SHP77 (cell line): ENCODE measurements at regions not wholly inside any gene's neighbourhood (a gene's known extent, or its start where the extent isn't known, plus 50 kb on each side); places are given as distances from the start of the nearest gene placed in this dataset.

Experiments used
- DNase-seq, 2 experiments: peaks; one replicate each; lab custom pipeline; 2025; lab: John Stamatoyannopoulos, UW

DNA sequence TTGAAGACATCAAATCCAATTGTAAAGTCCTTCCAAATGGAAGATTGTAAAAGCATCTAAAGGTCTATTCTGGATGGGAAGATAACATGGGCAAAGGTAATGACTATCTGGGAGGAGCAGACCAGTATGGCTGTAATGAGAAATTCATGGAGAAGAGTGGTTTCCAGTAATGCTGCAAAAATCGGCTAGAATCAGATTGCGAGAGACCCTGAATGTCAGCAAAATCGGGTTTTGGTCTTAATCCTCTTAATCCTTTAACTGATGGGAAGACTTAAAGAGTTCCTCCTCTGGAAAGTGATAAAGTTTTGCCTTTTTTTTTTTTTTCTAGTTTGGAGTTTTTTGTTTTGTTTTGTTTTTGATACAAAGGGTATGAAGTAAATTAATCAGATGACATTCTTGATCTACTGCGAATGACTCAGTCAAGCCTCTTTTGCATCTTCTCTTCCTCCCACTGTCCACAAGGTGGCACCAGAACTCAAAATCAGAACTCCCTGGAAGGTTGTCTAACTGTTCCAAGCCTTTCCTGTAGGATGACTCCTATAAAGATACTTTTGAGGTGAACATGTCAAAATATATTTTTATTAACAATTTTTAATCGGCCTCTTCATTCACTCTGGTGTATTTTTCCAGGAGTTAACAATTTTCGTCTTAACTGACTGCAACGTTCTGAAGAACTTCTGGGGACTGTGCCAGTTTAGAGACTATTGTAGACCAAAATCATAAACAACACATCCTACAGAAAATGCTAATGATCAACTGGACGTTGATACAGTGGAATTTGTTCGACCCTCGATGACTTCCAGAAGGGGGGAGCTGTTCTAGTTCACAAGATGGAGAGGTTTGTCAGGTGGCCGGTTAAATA lies 213.3 kb upstream of the MIR17HG start:
- DNase-seq: peak; percentile 84 to 87

GRCh38 chr13:91134803-91135184 lies 212.7 kb upstream of the MIR17HG start:
- DNase-seq: no peak

GRCh38 chr13:91135376-91135775 lies 212.1 kb upstream of the MIR17HG start:
- DNase-seq: no peak

DNA sequence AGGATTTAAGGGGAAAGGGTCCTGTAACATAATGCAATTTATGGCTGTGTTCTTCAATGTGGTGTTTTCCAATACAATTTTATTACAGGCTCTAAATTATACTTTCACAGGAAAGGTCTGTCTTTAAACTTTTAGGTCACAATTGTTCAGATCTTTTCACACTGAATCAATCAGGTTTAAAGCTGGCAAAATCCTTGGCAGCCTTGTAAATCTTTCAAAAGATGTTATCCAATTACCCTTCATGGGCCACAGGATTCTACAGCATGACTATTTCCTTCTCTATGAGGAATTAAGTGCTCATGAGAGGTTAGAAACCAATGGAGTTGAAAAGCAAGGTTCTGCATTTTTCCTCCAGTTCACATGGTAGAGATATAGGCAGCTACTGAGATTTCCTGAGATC lies 211.5 kb upstream of the MIR17HG start:
- no peak for DNase-seq

DNA sequence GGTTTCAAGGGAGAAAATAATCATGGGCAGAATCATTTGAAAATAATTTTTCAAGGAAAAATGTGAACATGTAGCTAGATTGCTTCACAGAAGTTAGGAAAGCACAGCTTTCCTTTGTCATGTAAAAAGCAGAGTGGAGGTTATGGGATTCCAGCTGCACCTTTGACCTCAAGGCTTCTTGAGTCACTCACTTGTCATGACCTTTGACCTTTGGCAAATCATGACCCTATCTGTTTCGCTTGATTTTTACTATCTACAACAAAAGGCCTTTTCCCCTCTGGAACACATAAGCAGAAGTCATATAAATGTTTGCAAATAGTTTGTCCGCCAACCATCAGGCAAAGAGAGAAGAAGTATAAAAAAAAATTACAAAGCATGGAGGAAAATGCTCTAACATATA lies 210.7 kb upstream of the MIR17HG start:
- DNase-seq: no peak

DNA sequence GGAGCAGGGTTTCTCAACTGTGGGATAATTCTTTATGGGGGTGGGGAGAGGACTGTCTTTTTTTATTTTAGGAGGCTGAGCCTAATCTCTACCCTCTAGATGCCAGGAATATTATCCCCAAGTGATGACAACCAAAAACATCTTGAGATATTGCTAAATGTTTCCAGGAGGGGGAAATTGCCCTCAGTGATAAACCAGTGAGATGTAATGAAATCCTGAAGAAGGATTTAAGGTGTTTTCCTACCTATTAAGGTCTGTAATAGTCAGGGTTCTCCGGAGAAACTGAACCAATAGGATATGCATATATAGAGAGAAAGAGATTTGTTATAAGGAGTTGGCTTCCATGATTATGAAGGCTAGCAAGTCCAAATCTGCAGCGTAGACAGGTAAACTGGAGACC lies 208.3 kb upstream of the MIR17HG start:
- no peak for DNase-seq

- DNase-seq: peak; percentile 52 to 65
Measured at GRCh38 chr13:91141543-91142061, 205.9 kb upstream of the MIR17HG start.

DNA sequence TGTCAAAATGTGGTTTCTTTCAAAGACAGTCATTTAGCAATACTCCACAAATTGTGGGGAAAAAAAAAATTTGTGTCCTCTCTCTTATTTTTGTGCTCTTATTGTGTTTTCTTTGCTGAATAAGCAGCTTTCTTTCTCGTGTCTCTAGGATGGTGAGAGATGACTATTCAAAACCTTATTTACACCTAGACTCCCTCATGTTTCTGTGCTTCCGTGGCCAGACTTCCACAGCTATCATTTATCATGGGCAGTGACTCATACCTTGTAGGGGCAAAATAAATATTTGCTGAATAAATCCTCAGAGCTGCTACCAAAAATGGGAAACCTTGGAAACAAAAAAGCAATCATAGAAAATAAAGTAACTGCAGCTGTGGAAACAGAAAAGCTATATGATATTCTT lies 204.9 kb upstream of the MIR17HG start:
- peak; percentile 96 to 97 for DNase-seq

DNA sequence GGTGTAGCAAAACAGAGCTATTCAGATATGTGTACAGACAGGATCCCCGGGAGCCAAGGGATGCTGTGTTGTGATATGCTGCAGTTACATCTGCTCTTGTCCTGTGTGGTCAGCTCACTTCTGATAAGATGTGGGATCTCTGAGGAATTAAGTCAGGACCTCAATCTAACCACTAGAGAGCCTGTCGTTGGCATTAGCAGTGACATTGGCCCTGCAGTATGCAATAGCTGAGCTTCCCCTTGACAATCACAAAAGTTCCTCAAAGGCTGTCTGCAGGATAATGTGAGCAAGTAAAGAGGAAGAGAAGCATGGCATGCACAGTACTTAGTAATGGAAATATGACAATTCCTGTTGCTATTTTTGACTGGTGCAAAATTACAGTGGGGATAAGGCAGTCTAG lies 203.4 kb upstream of the MIR17HG start:
- peak; percentile 74 to 81 for DNase-seq

DNA sequence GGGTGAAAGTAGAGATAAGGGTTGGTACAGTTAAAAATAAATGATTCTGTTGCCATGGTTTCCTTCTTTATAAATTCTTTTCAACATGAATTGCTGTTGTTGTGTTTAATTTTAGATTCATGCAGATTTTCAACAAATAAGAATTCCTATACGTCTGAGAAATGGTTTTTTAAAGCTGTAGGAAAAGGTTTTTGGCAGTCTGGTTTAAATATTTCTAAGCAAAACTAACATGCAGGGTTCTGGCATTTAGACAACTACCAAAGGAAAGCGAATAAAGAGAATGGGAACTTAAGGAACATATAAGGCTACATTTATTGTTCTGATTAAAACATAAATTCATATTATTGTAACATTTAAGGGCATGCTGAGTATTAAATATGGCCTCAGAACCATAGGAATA lies 203.0 kb upstream of the MIR17HG start:
- DNase-seq: no peak

DNA sequence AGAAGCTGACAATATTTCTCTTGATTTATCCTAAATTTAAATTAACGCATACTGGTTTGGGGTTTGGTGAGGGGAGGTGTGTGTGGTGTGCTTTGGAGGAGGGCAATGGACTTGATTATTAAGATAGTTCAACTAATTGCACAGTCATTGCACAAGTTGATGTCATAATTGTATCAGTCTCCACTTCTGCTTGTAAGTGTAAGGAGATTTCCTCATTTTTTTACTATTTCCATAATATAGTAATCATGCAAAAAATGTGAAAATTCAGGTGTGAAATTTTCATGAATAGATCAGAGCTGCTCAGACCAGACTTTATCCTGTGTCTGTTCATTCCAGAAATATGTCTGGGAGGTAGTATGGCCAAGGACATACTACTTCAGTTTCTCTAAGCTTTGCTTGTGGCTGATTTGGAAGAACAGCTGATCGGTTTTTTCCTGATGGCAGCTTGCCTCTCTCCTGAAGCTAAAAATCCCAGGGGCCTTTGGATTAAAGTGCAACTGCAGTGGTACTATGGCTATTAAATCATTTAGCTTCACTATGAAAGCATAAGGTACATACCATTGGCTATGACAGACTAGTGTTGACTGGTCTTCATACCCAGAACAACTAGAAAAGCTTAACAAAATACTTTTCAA lies 201.8 kb upstream of the MIR17HG start:
- DNase-seq: no peak

DNA sequence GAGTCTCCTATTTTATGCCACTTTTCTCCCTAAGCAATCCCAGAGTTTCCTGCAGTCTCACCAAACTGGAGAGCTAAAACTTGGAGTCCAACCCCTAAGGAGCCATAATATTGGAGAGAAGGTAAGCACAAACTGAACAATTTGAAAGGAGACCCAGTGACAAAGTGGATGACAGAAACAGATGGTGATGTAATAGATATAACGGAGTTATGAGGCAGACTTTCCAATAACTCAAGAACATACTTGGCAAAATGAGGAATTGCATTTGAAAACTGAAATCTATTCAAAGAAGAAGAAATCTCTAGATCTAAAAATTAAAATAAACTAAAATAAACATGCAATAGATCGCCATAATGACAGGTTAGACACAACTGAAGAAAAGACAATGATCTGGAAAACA lies 200.9 kb upstream of the MIR17HG start:
- DNase-seq: no peak

DNA sequence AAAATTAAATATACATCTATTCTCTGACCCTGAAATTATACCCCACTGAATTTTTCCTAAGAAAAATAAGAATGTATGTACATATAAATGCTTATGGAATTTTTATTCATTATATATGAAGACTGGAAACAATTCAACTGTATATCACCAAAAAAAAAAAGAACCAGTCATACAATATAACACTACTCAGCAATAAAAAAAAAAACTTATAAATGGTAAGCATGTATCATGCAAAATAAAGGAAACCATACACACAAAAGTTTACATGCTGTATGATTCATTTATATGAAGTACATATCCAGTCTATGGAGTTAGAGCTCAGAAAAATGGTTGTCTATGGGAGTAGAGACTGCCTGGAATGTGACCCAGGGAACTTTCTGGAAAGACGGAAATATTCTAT lies 199.4 kb upstream of the MIR17HG start:
- no peak for DNase-seq

DNA sequence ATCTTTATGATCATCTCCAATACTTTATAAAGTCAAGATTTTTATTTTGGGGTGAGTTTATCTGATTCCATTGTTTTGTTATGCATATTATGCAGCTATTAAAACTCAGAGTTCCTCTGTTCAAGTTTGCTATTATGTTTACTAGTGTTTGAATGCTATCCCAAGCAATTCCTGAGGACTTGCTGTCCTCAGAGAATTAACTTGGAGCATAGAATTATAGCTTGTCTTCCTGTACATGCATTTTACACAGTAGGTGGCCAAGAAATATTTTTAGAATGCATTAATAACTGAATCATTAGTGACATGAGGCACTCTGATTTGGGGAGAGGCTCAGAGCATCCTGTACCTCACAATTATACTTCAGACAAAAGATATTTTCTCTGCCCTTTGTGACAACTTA lies 195.6 kb upstream of the MIR17HG start:
- no peak for DNase-seq

DNA sequence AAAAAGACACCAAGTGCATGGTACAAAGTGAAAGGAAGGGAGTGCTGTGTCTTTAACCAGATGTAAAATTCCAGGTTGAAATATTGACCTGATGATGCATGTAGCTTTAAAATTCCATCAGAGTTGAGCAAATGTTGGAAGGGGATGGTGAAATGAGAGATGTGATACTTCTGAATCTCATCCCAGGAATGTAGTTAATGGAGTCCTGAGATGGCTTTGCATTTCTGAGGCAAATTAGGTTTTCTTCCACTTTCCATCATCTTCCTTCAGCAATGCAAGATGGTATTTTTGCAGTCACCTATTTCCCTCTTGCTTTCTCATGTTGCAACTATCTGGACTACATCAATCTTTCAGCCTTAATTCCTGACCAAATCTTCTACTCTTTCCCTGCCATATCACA lies 194.1 kb upstream of the MIR17HG start:
- no peak for DNase-seq

DNA sequence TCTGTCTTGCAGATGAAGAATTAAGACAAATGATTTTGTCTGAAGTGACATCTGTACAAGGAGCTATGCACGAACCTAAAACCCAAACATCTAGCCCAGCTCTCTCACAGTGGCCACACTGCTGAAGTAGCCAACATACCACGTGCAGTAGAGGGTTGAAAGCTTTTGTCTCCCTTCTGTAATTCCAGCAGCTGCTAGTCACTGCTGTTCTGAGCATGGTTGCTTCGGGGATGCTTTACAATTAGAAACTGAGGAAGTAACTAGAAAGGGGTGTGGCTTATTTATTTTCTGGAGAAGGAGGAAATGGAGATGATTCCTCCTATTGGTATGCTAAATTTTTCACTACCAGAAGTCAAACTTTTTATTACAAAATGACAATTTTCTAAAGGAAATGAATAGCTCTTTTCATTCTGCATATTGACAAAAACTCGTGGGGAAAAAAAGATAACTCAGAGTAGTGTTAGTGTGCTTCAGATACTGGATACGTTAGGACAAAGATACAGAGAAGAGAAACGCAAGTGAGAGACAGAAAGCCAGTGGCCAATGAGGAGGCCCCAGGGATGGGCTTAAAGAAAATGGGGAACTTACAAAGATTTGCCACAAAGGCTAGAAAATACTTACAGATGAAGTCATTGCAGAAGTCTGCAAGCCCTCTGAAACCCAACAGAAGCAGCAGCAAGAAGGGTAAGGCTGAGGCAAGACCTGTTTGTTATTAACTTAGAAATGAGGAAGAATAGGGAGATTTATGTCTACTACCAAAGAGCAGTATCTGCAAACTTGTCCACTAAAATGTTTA lies 192.7 kb upstream of the MIR17HG start:
- peak; percentile 71 to 75 for DNase-seq

GRCh38 chr13:91155512-91156114 lies 191.9 kb upstream of the MIR17HG start:
- peak in 1 of 2 experiments; percentile 28 for DNase-seq

DNA sequence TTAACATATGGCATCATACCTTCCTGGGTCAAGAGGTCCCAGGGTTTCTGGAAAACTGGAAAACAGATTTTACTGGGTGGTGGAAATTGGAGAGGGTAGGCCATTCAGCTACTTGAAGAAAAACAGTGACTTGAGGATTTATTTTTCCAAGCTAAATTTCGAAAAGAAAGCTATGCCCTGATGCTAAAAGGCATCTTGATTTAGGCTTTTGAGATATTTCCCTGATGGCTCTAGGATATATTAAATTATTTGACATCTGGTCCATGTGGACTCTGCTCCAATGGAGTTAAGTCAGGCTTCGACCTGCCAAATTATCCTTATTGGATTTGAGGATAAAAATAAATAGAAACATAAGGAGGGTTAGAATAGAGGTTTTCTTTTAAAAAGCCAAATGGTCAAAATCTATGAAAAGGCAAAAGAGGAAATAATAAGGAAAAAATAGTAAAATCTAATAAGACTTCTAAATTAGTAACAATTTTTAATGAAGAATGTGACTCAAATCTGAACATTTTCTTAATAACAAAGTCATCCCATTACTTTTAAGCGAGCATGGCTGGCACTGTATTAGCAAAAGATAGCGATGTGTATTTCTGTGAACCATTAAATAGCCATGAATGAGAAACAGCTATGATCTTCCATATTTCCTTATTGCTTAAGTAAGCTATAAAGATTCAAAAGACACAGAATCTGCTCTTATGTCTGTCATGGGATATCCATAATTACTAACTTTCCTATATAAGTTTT lies 190.0 kb upstream of the MIR17HG start:
- no peak for DNase-seq

- no peak for DNase-seq
Measured at GRCh38 chr13:91158017-91158395, 189.5 kb upstream of the MIR17HG start.

DNA sequence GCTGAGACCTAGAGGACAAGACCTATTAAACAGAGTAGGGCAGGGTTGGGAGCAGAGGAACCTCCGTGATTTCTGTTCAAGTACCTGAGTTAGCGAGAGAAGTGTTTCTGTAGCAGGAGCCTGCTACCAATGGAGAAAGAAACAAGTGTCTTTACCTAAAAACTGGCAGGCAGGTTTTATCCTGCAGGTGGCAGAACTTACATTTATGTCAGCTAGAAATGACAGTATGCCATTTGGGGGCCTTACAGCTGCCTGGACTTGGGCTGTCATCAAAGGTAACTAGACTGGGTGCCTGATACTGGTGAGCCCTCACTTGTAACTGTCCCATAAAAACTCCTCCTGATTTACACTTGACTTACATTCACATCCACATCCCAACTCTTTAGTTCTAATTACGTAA lies 185.3 kb upstream of the MIR17HG start:
- no peak for DNase-seq

- no peak for DNase-seq
Measured at GRCh38 chr13:91162589-91162988, 184.9 kb upstream of the MIR17HG start.

DNA sequence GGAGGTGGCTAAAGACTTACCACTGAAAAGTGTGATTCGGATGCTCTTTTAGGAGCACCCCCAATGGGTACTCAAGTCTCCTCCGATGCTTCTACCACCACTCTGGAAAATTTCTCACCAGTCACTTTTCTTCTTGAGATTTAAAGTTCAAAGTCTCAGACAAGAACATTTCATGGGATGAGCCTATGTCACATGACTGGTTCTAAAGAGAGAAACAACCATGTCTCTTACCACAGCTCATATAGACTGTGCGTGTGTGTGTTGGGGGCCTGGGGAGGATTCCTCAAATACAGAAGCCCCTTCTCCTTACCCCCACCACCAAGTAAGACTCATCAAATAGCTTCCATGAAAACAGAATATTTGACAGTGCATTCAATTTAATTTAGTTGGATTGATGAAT lies 181.7 kb upstream of the MIR17HG start:
- no peak for DNase-seq
